Endothelial cell (in vitro differentiated cells): ENCODE measurements at regions not wholly inside any gene's neighbourhood (a gene's known extent, or its start where the extent isn't known, plus 50 kb on each side); places are given as distances from the start of the nearest gene placed in this dataset.

Experiments used
- DNase-seq: peaks from one replicate; pipeline ENCODE4 v3.0.0; 2021; ENCODE audit warnings: low spot score
- H3K27ac Mint-ChIP-seq: one replicate; pipeline ENCODE4 v1.8.0; 2021; ENCODE audit warnings: mixed read lengths, inconsistent platforms; ENCODE audit not compliant: unreplicated experiment
- H3K27me3 Mint-ChIP-seq: one replicate; pipeline ENCODE4 v1.8.0; 2021; ENCODE audit warnings: mild to moderate bottlenecking, moderate library complexity, mixed read lengths, inconsistent platforms; ENCODE audit not compliant: unreplicated experiment
- H3K36me3 Mint-ChIP-seq: one replicate; pipeline ENCODE4 v1.8.0; 2021; ENCODE audit warnings: mild to moderate bottlenecking, low read depth, mixed read lengths, inconsistent platforms; ENCODE audit not compliant: unreplicated experiment
- H3K4me1 Mint-ChIP-seq: one replicate; pipeline ENCODE4 v1.8.0; 2021; ENCODE audit warnings: mild to moderate bottlenecking, mixed read lengths, inconsistent platforms; ENCODE audit not compliant: unreplicated experiment
- H3K4me3 Mint-ChIP-seq: one replicate; pipeline ENCODE4 v1.8.0; 2021; ENCODE audit warnings: mild to moderate bottlenecking, mixed read lengths, inconsistent platforms; ENCODE audit not compliant: unreplicated experiment
- H3K9me3 Mint-ChIP-seq: one replicate; pipeline ENCODE4 v1.8.0; 2021; ENCODE audit warnings: mixed read lengths, inconsistent platforms; ENCODE audit not compliant: unreplicated experiment
- TF ChIP-seq, protein P1 (sequence below): fragments of 200-600 bp; sonication (generic); IDR thresholded peaks from one replicate; pipeline ENCODE4 v1.5.0; 2021; ENCODE audit warnings: antibody characterized with exemption; ENCODE audit not compliant: unreplicated experiment

DNA sequence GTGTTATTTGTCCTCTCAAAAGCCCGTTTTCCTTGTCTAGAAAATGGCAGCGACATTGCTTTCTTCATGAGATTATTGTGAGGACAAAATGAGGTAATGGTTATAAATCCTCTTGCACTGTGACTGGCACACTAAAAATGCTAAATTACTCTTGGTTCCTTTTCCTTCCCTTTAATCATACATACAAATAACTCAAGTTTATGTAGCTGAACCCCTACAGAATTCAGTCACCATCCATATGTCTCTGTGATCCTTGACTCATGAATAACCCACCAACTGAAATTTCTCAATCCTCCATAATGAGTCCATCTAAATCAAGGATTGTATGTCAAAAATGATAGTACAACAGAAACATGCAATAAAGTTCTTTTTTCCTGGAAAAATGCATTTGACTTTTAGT is 71.3 kb upstream of the VWC2 start:
- no peak for DNase-seq
- Mint-ChIP-seq H3K4me1 (no peaks in the 10 kb centered on the region), H3K4me3 (no peak overlapping the region), H3K27me3 (peaks cover 3% of the 10 kb centered on the region), H3K9me3 (no peaks in the 10 kb centered on the region), H3K36me3 (no peaks in the 10 kb centered on the region), H3K27ac (no peak overlapping the region)
- TF ChIP-seq, protein P1, sequence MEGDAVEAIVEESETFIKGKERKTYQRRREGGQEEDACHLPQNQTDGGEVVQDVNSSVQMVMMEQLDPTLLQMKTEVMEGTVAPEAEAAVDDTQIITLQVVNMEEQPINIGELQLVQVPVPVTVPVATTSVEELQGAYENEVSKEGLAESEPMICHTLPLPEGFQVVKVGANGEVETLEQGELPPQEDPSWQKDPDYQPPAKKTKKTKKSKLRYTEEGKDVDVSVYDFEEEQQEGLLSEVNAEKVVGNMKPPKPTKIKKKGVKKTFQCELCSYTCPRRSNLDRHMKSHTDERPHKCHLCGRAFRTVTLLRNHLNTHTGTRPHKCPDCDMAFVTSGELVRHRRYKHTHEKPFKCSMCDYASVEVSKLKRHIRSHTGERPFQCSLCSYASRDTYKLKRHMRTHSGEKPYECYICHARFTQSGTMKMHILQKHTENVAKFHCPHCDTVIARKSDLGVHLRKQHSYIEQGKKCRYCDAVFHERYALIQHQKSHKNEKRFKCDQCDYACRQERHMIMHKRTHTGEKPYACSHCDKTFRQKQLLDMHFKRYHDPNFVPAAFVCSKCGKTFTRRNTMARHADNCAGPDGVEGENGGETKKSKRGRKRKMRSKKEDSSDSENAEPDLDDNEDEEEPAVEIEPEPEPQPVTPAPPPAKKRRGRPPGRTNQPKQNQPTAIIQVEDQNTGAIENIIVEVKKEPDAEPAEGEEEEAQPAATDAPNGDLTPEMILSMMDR = no peak

DNA sequence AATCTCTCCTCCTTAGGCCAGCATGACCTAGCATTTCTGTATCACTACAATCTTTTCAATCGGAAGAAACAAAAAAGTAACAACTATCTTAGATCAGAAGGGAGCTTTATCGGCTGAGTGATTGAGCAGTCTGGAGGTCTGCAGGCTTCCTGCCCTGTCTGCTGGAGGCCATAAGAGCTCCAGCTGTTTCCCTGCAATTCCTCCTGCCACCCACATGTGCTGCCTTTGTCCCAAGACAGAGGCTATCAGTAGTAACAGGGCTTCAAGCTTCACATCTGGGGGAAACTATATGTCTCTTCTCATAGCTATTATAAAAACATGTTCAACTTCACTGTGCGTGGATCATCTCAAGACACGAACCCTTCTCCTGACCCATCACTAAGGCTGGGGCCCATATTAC is 70.1 kb upstream of the VWC2 start:
- TF ChIP-seq, protein P1 = no peak

DNA sequence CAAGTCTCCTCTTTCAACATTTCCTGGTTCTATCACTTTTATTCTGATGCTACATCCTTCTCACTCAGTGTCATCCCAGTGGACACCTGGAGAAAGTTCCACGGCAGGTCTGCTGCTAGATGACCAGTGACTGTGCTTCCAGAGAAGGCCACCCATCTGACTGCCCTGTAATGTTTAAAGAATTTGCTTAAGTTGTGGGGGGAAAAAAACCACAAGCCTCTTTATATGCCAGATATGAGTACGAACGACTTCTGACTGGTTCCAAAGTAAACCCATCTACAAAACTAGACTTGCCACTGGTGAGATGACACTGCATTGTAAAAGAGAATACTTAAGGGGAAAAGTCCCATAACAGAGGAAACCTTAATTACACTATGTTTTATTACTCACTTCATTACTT is 69.6 kb upstream of the VWC2 start:
- no peak for DNase-seq
- H3K27ac Mint-ChIP-seq = no peak overlapping the region
- no peaks in the 10 kb centered on the region for H3K9me3 Mint-ChIP-seq
- H3K36me3 Mint-ChIP-seq = no peaks in the 10 kb centered on the region
- peaks cover 2% of the 10 kb centered on the region for H3K27me3 Mint-ChIP-seq
- TF ChIP-seq, protein P1 = no peak
- H3K4me3 Mint-ChIP-seq = no peak overlapping the region
- no peaks in the 10 kb centered on the region for H3K4me1 Mint-ChIP-seq

More for the DNA sequence above, 70.1 kb upstream of the VWC2 start:
- Mint-ChIP-seq H3K4me1 (no peaks in the 10 kb centered on the region), H3K36me3 (no peaks in the 10 kb centered on the region), H3K27ac (no peak overlapping the region), H3K4me3 (no peak overlapping the region), H3K9me3 (no peaks in the 10 kb centered on the region), H3K27me3 (peaks cover 3% of the 10 kb centered on the region)
- DNase-seq = no peak

DNA sequence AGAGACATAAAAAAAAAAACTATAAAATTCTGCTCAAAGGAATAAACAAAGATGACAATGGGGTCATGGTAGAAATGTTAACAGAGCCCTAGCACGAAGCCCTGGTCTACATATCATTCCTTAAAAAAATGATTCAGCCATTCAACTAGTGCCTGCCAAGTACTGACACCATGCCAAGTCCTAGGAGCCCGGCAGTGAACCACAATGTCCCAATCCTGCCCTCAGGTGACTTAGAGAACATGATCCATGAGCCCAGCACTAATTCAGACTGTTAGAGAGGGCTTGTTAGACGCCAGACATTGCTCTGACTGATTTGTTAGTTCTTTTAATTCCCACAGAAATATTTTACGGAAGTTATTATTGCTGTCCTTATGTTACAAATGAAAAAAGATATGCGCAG is 67.3 kb upstream of the VWC2 start:
- Mint-ChIP-seq H3K27ac (no peak overlapping the region), H3K36me3 (no peaks in the 10 kb centered on the region), H3K27me3 (peaks cover 2% of the 10 kb centered on the region), H3K4me3 (no peak overlapping the region), H3K9me3 (no peaks in the 10 kb centered on the region), H3K4me1 (no peaks in the 10 kb centered on the region)
- TF ChIP-seq, protein P1 = no peak
- DNase-seq = no peak

DNA sequence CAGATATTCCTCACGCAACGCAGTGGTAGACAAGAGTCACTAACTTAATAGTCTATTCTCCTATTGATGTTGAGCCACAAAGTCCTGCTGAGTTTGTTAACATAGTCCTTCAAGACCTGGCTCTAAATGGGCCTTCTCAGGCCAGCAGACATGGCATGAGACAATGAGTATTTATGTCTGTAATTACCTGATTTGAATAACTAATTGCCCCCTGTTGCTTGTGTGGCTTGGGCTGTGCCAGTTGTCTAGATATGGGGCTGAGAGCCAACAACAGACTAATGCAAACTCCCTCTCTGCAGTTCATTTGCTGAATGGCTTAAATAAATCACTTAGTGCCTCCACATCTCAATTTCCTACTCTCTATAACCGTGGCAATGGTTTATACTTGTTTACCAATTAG is 65.5 kb upstream of the VWC2 start:
- Mint-ChIP-seq H3K36me3 (no peaks in the 10 kb centered on the region), H3K4me3 (no peak overlapping the region), H3K27ac (no peak overlapping the region), H3K4me1 (no peaks in the 10 kb centered on the region), H3K27me3 (peaks cover 2% of the 10 kb centered on the region), H3K9me3 (no peaks in the 10 kb centered on the region)
- DNase-seq = no peak
- TF ChIP-seq, protein P1 = no peak
